Astrocyte (in vitro differentiated cells and primary cell): ENCODE measurements at regions not wholly inside any gene's neighbourhood (a gene's known extent, or its start where the extent isn't known, plus 50 kb on each side); places are given as distances from the start of the nearest gene placed in this dataset.

ENCODE experiments used
- DNase-seq: peaks from one replicate; pipeline ENCODE4 v3.0.0-alpha.2; 2010; ENCODE audit warnings: low read depth
- FAIRE-seq: peaks from 2 replicates; lab custom pipeline; 2011; peaks lifted over from hg19 to GRCh38; lab: Jason Lieb, UNC
- H2AFZ ChIP-seq: 2 replicates; pipeline ENCODE4 v1.6.0; 2012; ENCODE audit warnings: low read depth, low read length, inconsistent platforms
- H3K27ac ChIP-seq: 2 replicates; pipeline ENCODE4 v1.5.1; 2011; ENCODE audit warnings: low read depth, low read length, inconsistent platforms
- H3K27me3 ChIP-seq: 2 replicates; pipeline ENCODE4 v1.6.0; 2011; ENCODE audit warnings: low read length, inconsistent platforms; ENCODE audit not compliant: insufficient read depth
- H3K36me3 ChIP-seq: 2 replicates; pipeline ENCODE4 v1.5.1; 2011; ENCODE audit warnings: low read length, inconsistent platforms; ENCODE audit not compliant: insufficient read depth
- H3K4me1 ChIP-seq: 2 replicates; pipeline ENCODE4 v1.5.1; 2011; ENCODE audit warnings: low read length, inconsistent platforms; ENCODE audit not compliant: insufficient read depth
- H3K4me2 ChIP-seq: 2 replicates; pipeline ENCODE4 v1.6.0; 2012; ENCODE audit warnings: low read length, inconsistent platforms
- H3K4me3 ChIP-seq: 2 replicates; pipeline ENCODE4 v1.5.1; 2011; ENCODE audit warnings: low read depth, mild to moderate bottlenecking, low read length, inconsistent platforms; ENCODE audit not compliant: insufficient read depth
- H3K79me2 ChIP-seq: 2 replicates; pipeline ENCODE4 v1.6.0; 2012; ENCODE audit warnings: mild to moderate bottlenecking, low read length, inconsistent platforms; ENCODE audit not compliant: insufficient read depth
- H3K9ac ChIP-seq: 2 replicates; pipeline ENCODE4 v1.6.0; 2012; ENCODE audit warnings: mild to moderate bottlenecking, low read length, inconsistent platforms
- H3K9me3 ChIP-seq: 2 replicates; pipeline ENCODE4 v1.5.1; 2012; ENCODE audit warnings: low read depth, mild to moderate bottlenecking, low read length, inconsistent platforms; ENCODE audit not compliant: insufficient read depth
- H4K20me1 ChIP-seq: 2 replicates; pipeline ENCODE4 v1.6.0; 2012; ENCODE audit warnings: low read length, inconsistent platforms; ENCODE audit not compliant: insufficient read depth
- H3K27ac Mint-ChIP-seq: one replicate; pipeline ENCODE4 v1.8.0; 2021; ENCODE audit warnings: mild to moderate bottlenecking, mixed read lengths; ENCODE audit not compliant: unreplicated experiment
- H3K27me3 Mint-ChIP-seq: one replicate; pipeline ENCODE4 v1.8.0; 2021; ENCODE audit warnings: low read depth, mixed read lengths; ENCODE audit not compliant: unreplicated experiment
- H3K36me3 Mint-ChIP-seq: one replicate; pipeline ENCODE4 v1.8.0; 2021; ENCODE audit warnings: low read depth, mixed read lengths; ENCODE audit not compliant: unreplicated experiment
- H3K4me1 Mint-ChIP-seq: one replicate; pipeline ENCODE4 v1.8.0; 2021; ENCODE audit warnings: low read depth, mixed read lengths; ENCODE audit not compliant: unreplicated experiment
- H3K4me3 Mint-ChIP-seq: one replicate; pipeline ENCODE4 v1.8.0; 2021; ENCODE audit warnings: mild to moderate bottlenecking, moderate library complexity, mixed read lengths; ENCODE audit not compliant: unreplicated experiment
- H3K9me3 Mint-ChIP-seq: one replicate; pipeline ENCODE4 v1.8.0; 2021; ENCODE audit warnings: mild to moderate bottlenecking, mixed read lengths; ENCODE audit not compliant: unreplicated experiment
- CTCF ChIP-seq: IDR thresholded peaks from 2 replicates; pipeline ENCODE4 v1.5.1; 2011; ENCODE audit warnings: low read depth, mild to moderate bottlenecking, inconsistent platforms, low read length, moderate library complexity; ENCODE audit not compliant: insufficient read depth
- EZH2 ChIP-seq: IDR thresholded peaks from 2 replicates; pipeline ENCODE4 v1.6.1; 2012; ENCODE audit warnings: mild to moderate bottlenecking, low read length, inconsistent platforms; ENCODE audit not compliant: insufficient read depth

GRCh38 chr3:193897288-193897687 is 238.7 kb upstream of the HES1 start:
- Histone ChIP-seq H3K9me3 (no peaks in the 10 kb centered on the region), H3K79me2 (no peaks in the 10 kb centered on the region), H3K27me3 (peaks cover 27% of the 10 kb centered on the region), H3K4me3 (no peak overlapping the region), H3K27ac (no peak overlapping the region), H4K20me1 (no peaks in the 10 kb centered on the region), H3K4me1 (no peaks in the 10 kb centered on the region), H3K9ac (no peak overlapping the region), H2AFZ (no peak overlapping the region), H3K36me3 (no peaks in the 10 kb centered on the region), H3K4me2 (no peak overlapping the region)
- Mint-ChIP-seq H3K4me1 (peaks cover 6% of the 10 kb centered on the region), H3K4me3 (no peak overlapping the region), H3K27me3 (peaks cover 72% of the 10 kb centered on the region), H3K9me3 (peaks cover 11% of the 10 kb centered on the region), H3K27ac (no peak overlapping the region), H3K36me3 (no peaks in the 10 kb centered on the region)
- FAIRE-seq (no peak), DNase-seq (no peak)
- no peak for TF ChIP-seq EZH2
- no peak for TF ChIP-seq CTCF

GRCh38 chr3:193897731-193898180 is 238.2 kb upstream of the HES1 start:
- H3K4me1 Mint-ChIP-seq: peaks cover 6% of the 10 kb centered on the region
- no peaks in the 10 kb centered on the region for H3K36me3 Mint-ChIP-seq
- no peak overlapping the region for H3K27ac Mint-ChIP-seq
- Histone ChIP-seq H2AFZ (no peak overlapping the region), H3K9me3 (no peaks in the 10 kb centered on the region), H3K79me2 (no peaks in the 10 kb centered on the region), H3K4me2 (no peak overlapping the region), H3K27ac (no peak overlapping the region), H4K20me1 (no peaks in the 10 kb centered on the region), H3K4me1 (no peaks in the 10 kb centered on the region), H3K36me3 (no peaks in the 10 kb centered on the region), H3K27me3 (peaks cover 31% of the 10 kb centered on the region), H3K9ac (no peak overlapping the region), H3K4me3 (no peak overlapping the region)
- peaks cover 74% of the 10 kb centered on the region for H3K27me3 Mint-ChIP-seq
- FAIRE-seq: no peak
- DNase-seq: no peak
- no peak overlapping the region for H3K4me3 Mint-ChIP-seq
- peaks cover 11% of the 10 kb centered on the region for H3K9me3 Mint-ChIP-seq
- TF ChIP-seq CTCF: no peak

GRCh38 chr3:193899001-193899400 is 236.9 kb upstream of the HES1 start:
- no peaks in the 10 kb centered on the region for H3K36me3 ChIP-seq
- no peak overlapping the region for H3K4me3 ChIP-seq
- no peak overlapping the region for H3K4me3 Mint-ChIP-seq
- H3K79me2 ChIP-seq: no peaks in the 10 kb centered on the region
- DNase-seq: no peak
- H3K4me1 Mint-ChIP-seq: peaks cover 5% of the 10 kb centered on the region
- peaks cover 44% of the 10 kb centered on the region for H3K27me3 ChIP-seq
- H3K9me3 Mint-ChIP-seq: peaks cover 14% of the 10 kb centered on the region
- FAIRE-seq: no peak
- no peaks in the 10 kb centered on the region for H4K20me1 ChIP-seq
- TF ChIP-seq CTCF: no peak
- TF ChIP-seq EZH2: no peak
- no peak overlapping the region for H3K9ac ChIP-seq
- no peak overlapping the region for H3K27ac ChIP-seq
- peaks cover 83% of the 10 kb centered on the region for H3K27me3 Mint-ChIP-seq
- H3K36me3 Mint-ChIP-seq: no peaks in the 10 kb centered on the region
- no peak overlapping the region for H3K4me2 ChIP-seq
- H3K9me3 ChIP-seq: no peaks in the 10 kb centered on the region
- no peaks in the 10 kb centered on the region for H3K4me1 ChIP-seq
- no peak overlapping the region for H2AFZ ChIP-seq
- no peak overlapping the region for H3K27ac Mint-ChIP-seq
